PC-9 (cell line): ENCODE measurements at regions not wholly inside any gene's neighbourhood (a gene's known extent, or its start where the extent isn't known, plus 50 kb on each side); places are given as distances from the start of the nearest gene placed in this dataset.

Experiments used
- EZH2 ChIP-seq: fragments of 200-600 bp; sonication (generic); IDR thresholded peaks from 2 replicates; pipeline ENCODE4 v1.8.0; 2017; ENCODE audit warnings: antibody characterized with exemption, low read depth
- TF ChIP-seq, protein P1 (sequence below): fragments of 200-600 bp; sonication (generic); conservative IDR thresholded peaks from 2 replicates; pipeline ENCODE4 v1.6.1; 2017; ENCODE audit warnings: mixed run types, antibody characterized with exemption, mild to moderate bottlenecking, moderate library complexity

- TF ChIP-seq, protein P1, sequence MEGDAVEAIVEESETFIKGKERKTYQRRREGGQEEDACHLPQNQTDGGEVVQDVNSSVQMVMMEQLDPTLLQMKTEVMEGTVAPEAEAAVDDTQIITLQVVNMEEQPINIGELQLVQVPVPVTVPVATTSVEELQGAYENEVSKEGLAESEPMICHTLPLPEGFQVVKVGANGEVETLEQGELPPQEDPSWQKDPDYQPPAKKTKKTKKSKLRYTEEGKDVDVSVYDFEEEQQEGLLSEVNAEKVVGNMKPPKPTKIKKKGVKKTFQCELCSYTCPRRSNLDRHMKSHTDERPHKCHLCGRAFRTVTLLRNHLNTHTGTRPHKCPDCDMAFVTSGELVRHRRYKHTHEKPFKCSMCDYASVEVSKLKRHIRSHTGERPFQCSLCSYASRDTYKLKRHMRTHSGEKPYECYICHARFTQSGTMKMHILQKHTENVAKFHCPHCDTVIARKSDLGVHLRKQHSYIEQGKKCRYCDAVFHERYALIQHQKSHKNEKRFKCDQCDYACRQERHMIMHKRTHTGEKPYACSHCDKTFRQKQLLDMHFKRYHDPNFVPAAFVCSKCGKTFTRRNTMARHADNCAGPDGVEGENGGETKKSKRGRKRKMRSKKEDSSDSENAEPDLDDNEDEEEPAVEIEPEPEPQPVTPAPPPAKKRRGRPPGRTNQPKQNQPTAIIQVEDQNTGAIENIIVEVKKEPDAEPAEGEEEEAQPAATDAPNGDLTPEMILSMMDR = no peak
- no peak for TF ChIP-seq EZH2
Measured at GRCh38 chr7:91519241-91520158, 255.3 kb downstream of the FZD1 start.
